RWPE1 (cell line): ENCODE measurements at regions not wholly inside any gene's neighbourhood (a gene's known extent, or its start where the extent isn't known, plus 50 kb on each side); places are given as distances from the start of the nearest gene placed in this dataset.

ENCODE experiments used
- CTCF ChIA-PET: fragments of 350-600 bp; sonication (Branson Sonifier 250); formaldehyde crosslinking; extraction: SDS; loops from one replicate; lab custom pipeline; 2021; lab: Yijun Ruan, JAX
- POLR2A ChIA-PET: fragments of 400-600 bp; formaldehyde crosslinking; extraction: SDS; loops from one replicate; lab custom pipeline; 2020; ENCODE audit warnings: antibody characterized with exemption; ENCODE audit not compliant: low non-redundant PET; lab: Yijun Ruan, JAX
- DNase-seq: peaks from one replicate; pipeline ENCODE4 v3.0.0; 2012; ENCODE audit warnings: low spot score
- H3K27ac ChIP-seq: fragments of 450-650 bp; 2 replicates; pipeline ENCODE4 v1.5.1; 2017
- TF ChIP-seq, protein P1 (sequence below): fragments of 450-650 bp; conservative IDR thresholded peaks from 2 replicates; pipeline ENCODE4 v1.5.1; 2017; ENCODE audit warnings: low read depth, mild to moderate bottlenecking

DNA sequence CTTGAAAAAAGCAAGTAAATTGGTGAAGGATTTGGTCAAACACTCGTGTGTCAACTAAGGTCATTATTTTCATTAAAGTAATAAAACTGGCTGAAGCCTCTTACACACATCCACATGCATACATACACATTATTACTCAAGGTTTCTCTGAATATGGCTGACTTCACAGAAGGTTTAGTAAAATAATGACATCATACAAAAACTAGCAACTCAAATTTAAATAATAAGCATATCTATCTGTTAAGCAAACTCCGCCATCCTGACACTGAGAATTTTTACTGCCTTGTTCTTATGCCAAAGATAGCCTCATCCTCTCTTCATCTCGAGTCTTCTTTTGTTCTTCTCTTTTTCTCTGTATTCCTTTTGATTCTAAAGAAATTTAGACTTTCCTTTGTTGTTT, 739.1 kb downstream of the GBE1 start:
- no peak overlapping the region for H3K27ac ChIP-seq
- TF ChIP-seq, protein P1, sequence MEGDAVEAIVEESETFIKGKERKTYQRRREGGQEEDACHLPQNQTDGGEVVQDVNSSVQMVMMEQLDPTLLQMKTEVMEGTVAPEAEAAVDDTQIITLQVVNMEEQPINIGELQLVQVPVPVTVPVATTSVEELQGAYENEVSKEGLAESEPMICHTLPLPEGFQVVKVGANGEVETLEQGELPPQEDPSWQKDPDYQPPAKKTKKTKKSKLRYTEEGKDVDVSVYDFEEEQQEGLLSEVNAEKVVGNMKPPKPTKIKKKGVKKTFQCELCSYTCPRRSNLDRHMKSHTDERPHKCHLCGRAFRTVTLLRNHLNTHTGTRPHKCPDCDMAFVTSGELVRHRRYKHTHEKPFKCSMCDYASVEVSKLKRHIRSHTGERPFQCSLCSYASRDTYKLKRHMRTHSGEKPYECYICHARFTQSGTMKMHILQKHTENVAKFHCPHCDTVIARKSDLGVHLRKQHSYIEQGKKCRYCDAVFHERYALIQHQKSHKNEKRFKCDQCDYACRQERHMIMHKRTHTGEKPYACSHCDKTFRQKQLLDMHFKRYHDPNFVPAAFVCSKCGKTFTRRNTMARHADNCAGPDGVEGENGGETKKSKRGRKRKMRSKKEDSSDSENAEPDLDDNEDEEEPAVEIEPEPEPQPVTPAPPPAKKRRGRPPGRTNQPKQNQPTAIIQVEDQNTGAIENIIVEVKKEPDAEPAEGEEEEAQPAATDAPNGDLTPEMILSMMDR = no peak
- no peak for DNase-seq
- CTCF ChIA-PET = no interaction called here
- POLR2A ChIA-PET = no interaction called here

DNA sequence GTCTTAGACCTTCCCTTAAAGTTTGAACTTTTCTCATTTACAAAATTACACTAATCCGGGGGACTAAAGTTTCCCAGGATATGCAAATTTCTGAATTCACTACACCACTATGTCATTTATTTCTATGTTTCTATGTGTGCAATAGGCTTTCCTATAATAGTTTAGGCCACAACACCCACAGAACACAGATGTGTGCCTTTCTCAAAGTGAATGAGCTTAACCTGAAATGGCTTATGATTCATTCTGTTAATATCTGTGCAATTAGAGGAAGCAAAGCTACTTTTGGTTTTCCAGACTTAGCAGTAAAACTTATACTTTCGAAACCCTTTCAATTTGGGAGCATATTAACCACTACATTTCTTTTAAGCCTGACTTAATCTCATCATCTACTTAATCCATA, 748.1 kb downstream of the GBE1 start:
- ChIA-PET POLR2A (no interaction called here), CTCF (no interaction called here)
- no peak overlapping the region for H3K27ac ChIP-seq
- no peak for DNase-seq
- TF ChIP-seq, protein P1 = no peak

GRCh38 chr3:81005992-81006391, 755.5 kb downstream of the GBE1 start:
- TF ChIP-seq, protein P1 = no peak
- ChIA-PET CTCF (no interaction called here), POLR2A (no interaction called here)
- H3K27ac ChIP-seq = no peak overlapping the region
- DNase-seq = no peak

GRCh38 chr3:81003817-81004216, 757.6 kb downstream of the GBE1 start:
- TF ChIP-seq, protein P1 = no peak
- no peak for DNase-seq
- ChIA-PET CTCF (no interaction called here), POLR2A (no interaction called here)
- H3K27ac ChIP-seq = no peak overlapping the region

DNA sequence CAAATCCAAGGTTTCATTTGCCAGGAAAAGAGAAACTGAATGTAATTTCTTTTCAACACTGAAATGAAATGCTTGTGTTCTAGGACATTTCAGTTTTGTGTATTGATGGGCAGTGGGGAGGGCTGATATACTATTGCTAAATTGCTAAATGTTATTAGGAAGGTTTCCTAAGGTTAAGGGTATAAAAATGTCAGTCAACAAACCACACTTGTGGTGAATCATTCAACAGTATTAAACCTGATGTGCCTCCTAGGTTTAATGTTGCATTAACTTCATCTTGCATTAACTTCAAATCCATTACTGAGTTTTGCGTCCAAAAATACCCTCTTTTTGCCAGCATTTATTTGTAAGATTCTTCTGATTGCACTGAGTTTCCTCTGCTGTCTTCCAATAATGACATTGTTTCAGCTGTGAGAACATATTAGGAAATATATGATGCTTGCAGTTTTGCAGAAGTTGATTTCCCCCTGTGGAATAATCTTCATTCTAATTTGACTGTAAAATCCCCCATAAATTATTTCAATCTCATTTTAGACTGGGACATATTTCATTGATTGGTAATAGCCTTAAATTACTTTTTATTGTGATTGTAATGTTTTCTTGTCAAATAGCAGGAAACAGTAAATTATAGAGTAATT, 758.3 kb downstream of the GBE1 start:
- DNase-seq = no peak
- CTCF ChIA-PET = no interaction called here

GRCh38 chr3:80999481-80999880, 762.0 kb downstream of the GBE1 start:
- DNase-seq = no peak
- H3K27ac ChIP-seq = no peak overlapping the region
- ChIA-PET CTCF (no interaction called here), POLR2A (no interaction called here)
- TF ChIP-seq, protein P1 = no peak

More for the DNA sequence above, 758.3 kb downstream of the GBE1 start:
- TF ChIP-seq, protein P1 = no peak
- H3K27ac ChIP-seq = no peak overlapping the region
- POLR2A ChIA-PET = no interaction called here

DNA sequence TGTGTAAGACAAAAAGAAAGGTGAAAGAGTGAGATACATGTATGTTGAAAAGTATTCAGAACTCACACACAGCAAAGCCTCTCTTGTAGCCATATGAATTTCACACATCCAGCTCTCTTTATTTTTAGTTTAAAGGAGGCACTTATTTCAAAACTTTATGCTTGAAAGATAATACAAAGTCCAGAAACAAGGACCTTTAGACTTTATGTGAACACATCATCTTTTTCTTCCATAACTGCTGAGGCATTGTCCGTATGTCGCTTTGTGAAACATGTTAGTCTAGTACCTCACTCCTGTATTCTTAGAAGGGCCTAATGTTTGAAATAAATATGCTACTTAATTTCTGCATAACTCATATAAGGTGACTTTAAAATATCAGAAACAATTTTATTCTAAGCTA, 763.4 kb downstream of the GBE1 start:
- ChIA-PET POLR2A (no interaction called here), CTCF (no interaction called here)
- TF ChIP-seq, protein P1 = no peak
- DNase-seq = no peak
- no peak overlapping the region for H3K27ac ChIP-seq
